Cardiac muscle cell (in vitro differentiated cells and primary cell): ENCODE measurements at regions not wholly inside any gene's neighbourhood (a gene's known extent, or its start where the extent isn't known, plus 50 kb on each side); places are given as distances from the start of the nearest gene placed in this dataset.

ENCODE experiments used
- DNase-seq, 2 donors: peaks; one replicate each; pipeline versions ENCODE4 v3.0.0 to v3.0.0-alpha.2; 2010 to 2017; ENCODE audit warnings: low read depth in 1 of 2, low spot score in 1 of 2
- H3K27ac ChIP-seq: fragments of 200-600 bp; sonication (generic); 2 replicates; pipeline ENCODE4 v1.5.1; 2016
- H3K27me3 ChIP-seq: fragments of 200-600 bp; sonication (generic); 2 replicates; pipeline ENCODE4 v1.6.0; 2016; ENCODE audit warnings: control low read depth
- H3K36me3 ChIP-seq: fragments of 200-600 bp; sonication (generic); 2 replicates; pipeline ENCODE4 v1.5.1; 2016; ENCODE audit warnings: control low read depth
- H3K4me1 ChIP-seq: fragments of 200-600 bp; sonication (generic); 2 replicates; pipeline ENCODE4 v1.8.1; 2017; ENCODE audit warnings: low read depth, mild to moderate bottlenecking, mixed run types
- H3K4me3 ChIP-seq: fragments of 200-600 bp; sonication (generic); 2 replicates; pipeline ENCODE4 v1.5.1; 2016; ENCODE audit warnings: mild to moderate bottlenecking
- H3K9me3 ChIP-seq: fragments of 200-600 bp; sonication (generic); 2 replicates; pipeline ENCODE4 v1.5.1; 2017; ENCODE audit warnings: low read depth, mild to moderate bottlenecking, control low read depth
- TF ChIP-seq, protein P1 (sequence below): IDR thresholded peaks from 2 replicates; pipeline ENCODE4 v1.5.1; 2012; ENCODE audit warnings: low read depth, mild to moderate bottlenecking, low read length

DNA sequence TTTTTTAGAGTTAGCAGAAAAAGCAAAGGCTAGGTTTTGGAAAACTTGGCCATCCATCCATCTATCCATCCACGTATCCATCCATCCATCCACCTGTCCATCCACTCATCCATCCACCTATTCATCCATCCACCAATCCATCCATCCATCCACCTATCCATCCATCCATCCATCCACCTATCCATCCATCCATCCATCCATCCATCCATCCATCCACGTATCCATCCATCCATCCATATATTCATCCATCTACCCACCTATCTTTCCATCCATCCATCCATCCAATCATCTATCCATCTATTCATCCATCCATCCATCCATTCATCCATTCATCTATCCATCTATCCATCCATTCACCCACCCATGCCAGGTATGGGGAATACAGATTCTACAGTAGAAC lies 81.7 kb upstream of the MPP7 start:
- Histone ChIP-seq H3K4me1 (peaks cover 9% of the 10 kb centered on the region), H3K27me3 (no peaks in the 10 kb centered on the region), H3K36me3 (no peaks in the 10 kb centered on the region), H3K9me3 (no peaks in the 10 kb centered on the region), H3K4me3 (no peak overlapping the region), H3K27ac (no peak overlapping the region)
- DNase-seq = no peak
- TF ChIP-seq, protein P1, sequence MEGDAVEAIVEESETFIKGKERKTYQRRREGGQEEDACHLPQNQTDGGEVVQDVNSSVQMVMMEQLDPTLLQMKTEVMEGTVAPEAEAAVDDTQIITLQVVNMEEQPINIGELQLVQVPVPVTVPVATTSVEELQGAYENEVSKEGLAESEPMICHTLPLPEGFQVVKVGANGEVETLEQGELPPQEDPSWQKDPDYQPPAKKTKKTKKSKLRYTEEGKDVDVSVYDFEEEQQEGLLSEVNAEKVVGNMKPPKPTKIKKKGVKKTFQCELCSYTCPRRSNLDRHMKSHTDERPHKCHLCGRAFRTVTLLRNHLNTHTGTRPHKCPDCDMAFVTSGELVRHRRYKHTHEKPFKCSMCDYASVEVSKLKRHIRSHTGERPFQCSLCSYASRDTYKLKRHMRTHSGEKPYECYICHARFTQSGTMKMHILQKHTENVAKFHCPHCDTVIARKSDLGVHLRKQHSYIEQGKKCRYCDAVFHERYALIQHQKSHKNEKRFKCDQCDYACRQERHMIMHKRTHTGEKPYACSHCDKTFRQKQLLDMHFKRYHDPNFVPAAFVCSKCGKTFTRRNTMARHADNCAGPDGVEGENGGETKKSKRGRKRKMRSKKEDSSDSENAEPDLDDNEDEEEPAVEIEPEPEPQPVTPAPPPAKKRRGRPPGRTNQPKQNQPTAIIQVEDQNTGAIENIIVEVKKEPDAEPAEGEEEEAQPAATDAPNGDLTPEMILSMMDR = no peak

GRCh38 chr10:28385748-28386502 lies 83.1 kb upstream of the MPP7 start:
- H3K27ac ChIP-seq = no peak overlapping the region
- peaks cover 9% of the 10 kb centered on the region for H3K4me1 ChIP-seq
- TF ChIP-seq, protein P1 = no peak
- DNase-seq = no peak
- no peaks in the 10 kb centered on the region for H3K27me3 ChIP-seq
- no peaks in the 10 kb centered on the region for H3K9me3 ChIP-seq
- no peaks in the 10 kb centered on the region for H3K36me3 ChIP-seq
- no peak overlapping the region for H3K4me3 ChIP-seq

DNA sequence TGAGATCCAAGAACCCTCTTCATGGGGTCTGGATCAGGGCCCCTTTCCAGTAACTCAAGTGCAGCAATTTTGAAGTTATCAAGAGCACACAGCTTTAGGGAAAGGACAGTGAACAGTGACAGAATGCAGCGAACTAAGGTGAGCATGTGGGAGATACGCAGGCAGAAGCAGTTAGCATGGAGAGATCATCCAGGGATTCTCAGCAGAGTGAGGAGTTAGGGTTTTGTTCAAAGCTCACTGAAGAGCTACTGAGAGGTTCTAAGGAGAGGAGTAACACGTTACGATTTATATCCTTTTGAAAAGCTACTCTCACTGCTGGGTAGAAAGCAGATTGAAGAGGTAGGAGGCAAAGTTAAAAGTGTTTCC lies 83.6 kb upstream of the MPP7 start:
- Histone ChIP-seq H3K36me3 (no peaks in the 10 kb centered on the region), H3K27me3 (no peaks in the 10 kb centered on the region), H3K4me1 (peaks cover 7% of the 10 kb centered on the region), H3K9me3 (no peaks in the 10 kb centered on the region), H3K27ac (no peak overlapping the region), H3K4me3 (no peak overlapping the region)
- TF ChIP-seq, protein P1 = no peak
- DNase-seq = no peak

- DNase-seq = no peak
- peaks cover 6% of the 10 kb centered on the region for H3K4me1 ChIP-seq
- no peaks in the 10 kb centered on the region for H3K27me3 ChIP-seq
- TF ChIP-seq, protein P1 = no peak
- no peaks in the 10 kb centered on the region for H3K9me3 ChIP-seq
- H3K4me3 ChIP-seq = no peak overlapping the region
- H3K27ac ChIP-seq = no peak overlapping the region
- no peaks in the 10 kb centered on the region for H3K36me3 ChIP-seq
These were observed 84.3 kb upstream of the MPP7 start for GRCh38 chr10:28387140-28387539.

GRCh38 chr10:28391283-28391682 lies 88.4 kb upstream of the MPP7 start:
- Histone ChIP-seq H3K4me3 (no peak overlapping the region), H3K27me3 (no peaks in the 10 kb centered on the region)
- TF ChIP-seq, protein P1 = no peak

More at GRCh38 chr10:28391283-28391682, 88.4 kb upstream of the MPP7 start:
- Histone ChIP-seq H3K27ac (no peak overlapping the region), H3K36me3 (no peaks in the 10 kb centered on the region), H3K4me1 (peaks cover 4% of the 10 kb centered on the region), H3K9me3 (no peaks in the 10 kb centered on the region)
- no peak for DNase-seq
